GM19351 (cell line): ENCODE measurements at regions not wholly inside any gene's neighbourhood (a gene's known extent, or its start where the extent isn't known, plus 50 kb on each side); places are given as distances from the start of the nearest gene placed in this dataset.

Experiments
- ATAC-seq: cut with Tn5 transposase; IDR thresholded peaks from one replicate; pipeline ENCODE4 v1.9.1; 2021; ENCODE audit warnings: mild to moderate bottlenecking, moderate library complexity; ENCODE audit not compliant: unreplicated experiment

- no peak for ATAC-seq
Measured at GRCh38 chr12:127900386-127900785, 366.6 kb upstream of the TMEM132C start.

DNA sequence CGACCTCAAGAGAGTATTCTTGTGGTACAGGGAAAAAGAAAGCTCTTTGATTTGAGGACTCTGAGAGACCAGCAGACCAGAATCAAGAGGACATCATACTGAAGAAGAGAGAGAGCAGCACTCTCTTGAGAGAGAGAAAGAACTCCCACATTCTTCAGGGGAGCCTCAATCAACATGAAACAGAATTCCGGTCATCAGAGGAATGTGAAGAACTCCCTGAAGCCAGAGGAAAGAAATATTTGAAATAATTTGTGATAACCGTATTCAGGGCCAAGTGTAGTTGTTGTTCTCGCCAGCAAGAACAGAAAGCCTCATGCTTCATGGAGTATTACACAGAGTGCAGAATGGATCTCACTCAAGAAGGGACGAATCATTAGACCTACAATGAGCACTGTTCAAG is 363.8 kb upstream of the TMEM132C start:
- no peak for ATAC-seq

DNA sequence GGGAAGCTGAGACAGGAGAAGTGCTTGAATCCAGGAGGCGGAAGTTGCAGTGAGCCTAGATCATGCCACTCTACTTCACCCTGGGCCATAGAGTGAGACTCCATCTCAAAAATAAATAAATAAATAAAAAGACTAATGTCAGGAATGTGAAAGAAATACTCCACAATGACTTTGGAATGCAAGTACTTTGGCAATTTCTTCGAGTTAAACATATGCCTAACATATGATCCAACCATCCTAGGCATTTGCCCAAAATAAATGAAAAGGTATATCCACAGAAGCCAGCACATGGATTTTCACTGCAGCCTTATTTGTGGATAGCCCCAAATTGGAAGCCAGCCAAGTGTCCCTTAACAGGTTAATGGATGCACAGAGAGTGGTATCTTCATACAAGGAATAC is 357.9 kb upstream of the TMEM132C start:
- ATAC-seq = no peak

GRCh38 chr12:127911291-127911690 is 355.7 kb upstream of the TMEM132C start:
- no peak for ATAC-seq

DNA sequence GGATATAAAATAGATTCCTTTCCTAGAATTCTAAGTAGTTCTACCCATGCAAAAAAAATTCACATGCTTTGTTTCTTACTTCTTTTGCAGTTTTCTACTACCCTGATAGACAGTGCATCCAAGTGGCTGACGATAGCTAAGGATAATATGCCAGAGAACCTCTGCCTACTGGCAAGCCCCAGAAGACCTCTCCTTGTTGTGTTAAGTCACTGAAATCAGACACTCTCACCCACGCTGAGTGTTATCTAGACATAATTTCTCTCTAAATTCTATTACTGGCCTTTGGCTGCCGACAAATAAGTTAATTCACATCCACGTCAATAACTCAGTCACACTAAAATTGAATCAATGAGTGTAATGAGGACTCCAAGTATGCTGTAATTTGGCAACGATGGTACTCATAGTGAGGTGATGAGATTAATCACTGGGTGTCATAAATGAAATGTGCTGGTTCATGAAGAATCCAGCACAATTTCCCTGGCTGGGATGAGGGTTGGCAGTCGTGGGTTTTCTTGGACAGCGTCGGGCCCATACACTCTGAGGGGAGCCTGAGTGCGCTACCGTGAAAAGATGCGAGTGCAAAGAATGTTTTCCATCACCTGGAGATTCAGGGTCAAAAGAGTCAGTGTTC is 354.8 kb upstream of the TMEM132C start:
- ATAC-seq = no peak

GRCh38 chr12:127923501-127923900 is 343.5 kb upstream of the TMEM132C start:
- ATAC-seq = no peak

- ATAC-seq = no peak
Measured at GRCh38 chr12:127925971-127926370, 341.0 kb upstream of the TMEM132C start.

DNA sequence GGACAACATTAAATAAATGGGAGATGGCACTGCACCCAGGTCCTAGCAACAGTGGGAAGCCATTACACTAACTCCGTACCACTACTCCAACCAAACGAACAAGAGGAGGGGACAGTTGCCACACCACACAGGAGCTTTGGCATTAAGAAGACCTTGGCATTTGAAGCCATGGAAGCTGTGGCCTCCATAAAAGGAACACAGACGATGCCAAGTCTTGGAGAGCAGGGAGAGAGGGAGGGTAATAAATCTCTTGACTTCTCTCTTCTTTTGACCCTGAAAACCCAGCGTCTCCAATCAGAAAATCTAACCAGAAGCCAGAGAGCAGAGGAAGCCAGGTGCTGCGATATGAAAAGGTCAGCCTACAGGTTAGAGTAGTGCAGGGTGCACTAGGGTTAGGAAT is 338.8 kb upstream of the TMEM132C start:
- ATAC-seq = no peak

- no peak for ATAC-seq
Measured at GRCh38 chr12:127928615-127929571, 338.1 kb upstream of the TMEM132C start.

GRCh38 chr12:127930122-127930521 is 336.8 kb upstream of the TMEM132C start:
- ATAC-seq = no peak

GRCh38 chr12:127934409-127934808 is 332.6 kb upstream of the TMEM132C start:
- ATAC-seq = no peak

DNA sequence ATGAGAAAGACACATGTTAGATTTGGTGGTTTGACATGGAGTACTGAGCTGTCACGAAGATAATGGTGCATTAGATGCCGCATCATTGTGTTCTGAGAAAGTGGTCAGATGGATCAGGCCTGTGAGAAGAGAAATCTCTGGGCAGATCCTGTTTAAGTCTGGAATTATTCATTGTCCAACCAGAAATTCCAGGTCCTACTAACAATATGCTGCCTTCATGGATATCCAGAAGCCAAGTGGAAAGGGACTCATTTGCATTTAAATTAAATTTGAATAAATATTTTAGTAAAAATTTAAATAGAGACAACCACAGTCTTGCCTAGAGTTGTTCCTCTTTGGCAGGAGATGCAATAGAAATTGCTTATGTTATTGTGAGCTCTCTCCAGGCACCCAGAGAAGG is 330.5 kb upstream of the TMEM132C start:
- ATAC-seq = no peak

DNA sequence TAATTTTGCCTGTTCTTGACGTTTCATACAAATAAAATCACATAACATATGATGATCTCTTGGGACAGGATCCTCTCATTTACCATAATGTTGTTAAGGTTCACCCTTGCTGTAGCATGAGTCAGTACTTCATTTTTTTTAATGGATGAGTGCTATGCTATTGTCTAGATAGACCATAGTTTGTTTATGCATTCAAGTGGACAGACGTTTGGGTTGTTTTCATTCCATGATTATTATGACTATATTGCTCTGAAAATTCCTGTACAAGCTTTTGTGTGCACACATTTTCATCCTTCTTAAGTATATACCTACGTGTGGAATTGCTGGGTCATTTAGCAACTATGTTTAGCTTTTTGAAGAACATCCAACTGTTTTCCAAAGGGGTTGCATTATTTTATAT is 325.6 kb upstream of the TMEM132C start:
- ATAC-seq = no peak

- ATAC-seq = no peak
Measured at GRCh38 chr12:127942981-127943380, 324.0 kb upstream of the TMEM132C start.

DNA sequence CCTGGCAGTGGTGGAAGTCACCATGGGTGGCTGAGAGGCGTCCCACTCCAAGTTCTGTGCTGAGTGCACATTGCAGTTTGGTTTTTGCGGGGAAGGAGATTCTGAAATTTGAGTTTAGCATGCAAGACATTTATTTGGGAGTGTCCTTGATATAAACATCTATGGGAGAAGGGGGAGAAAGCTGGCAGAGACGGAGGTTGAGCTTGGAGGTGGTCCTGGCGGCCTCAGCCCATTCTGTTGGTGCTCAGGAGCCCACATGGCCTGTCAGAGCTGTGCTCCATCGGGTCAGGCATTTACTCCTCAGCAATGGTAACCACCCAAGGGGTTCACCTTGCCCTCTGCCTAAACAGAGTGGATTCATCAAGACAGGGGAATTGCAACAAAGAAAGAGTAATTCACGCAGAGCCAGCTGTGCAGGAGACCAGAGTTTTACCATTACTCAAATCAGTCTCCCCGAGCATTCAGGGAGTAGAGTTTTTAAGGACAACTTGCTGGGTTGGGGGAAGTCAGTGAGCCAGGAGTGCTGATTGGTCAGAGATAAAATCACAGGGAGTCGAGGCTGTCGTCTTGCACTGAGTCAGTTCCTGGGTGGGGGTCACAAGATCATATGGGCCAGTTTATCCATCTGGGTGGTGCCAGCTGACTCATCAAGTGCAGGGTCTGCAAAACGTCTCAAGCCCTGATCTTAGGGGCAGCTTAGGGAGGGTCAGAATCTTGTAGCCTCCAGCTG is 323.3 kb upstream of the TMEM132C start:
- no peak for ATAC-seq

- no peak for ATAC-seq
Measured at GRCh38 chr12:127944211-127944899, 322.6 kb upstream of the TMEM132C start.

- no peak for ATAC-seq
Measured at GRCh38 chr12:127957001-127957660, 309.8 kb upstream of the TMEM132C start.

- no peak for ATAC-seq
Measured at GRCh38 chr12:127962303-127962702, 304.7 kb upstream of the TMEM132C start.

GRCh38 chr12:127963933-127964332 is 303.0 kb upstream of the TMEM132C start:
- ATAC-seq = no peak

GRCh38 chr12:127964717-127965116 is 302.3 kb upstream of the TMEM132C start:
- no peak for ATAC-seq
